Renal cortex interstitium (tissue), 11 donors: ENCODE measurements at regions not wholly inside any gene's neighbourhood (a gene's known extent, or its start where the extent isn't known, plus 50 kb on each side); places are given as distances from the start of the nearest gene placed in this dataset.

Experiments
- DNase-seq, 11 donors: peaks; one replicate each; pipeline ENCODE4 v3.0.0-alpha.2; 2013; ENCODE audit warnings: low read depth in 9 of 11, low spot score in 4 of 11; ENCODE audit errors: extremely low read depth in 1 of 11

DNA sequence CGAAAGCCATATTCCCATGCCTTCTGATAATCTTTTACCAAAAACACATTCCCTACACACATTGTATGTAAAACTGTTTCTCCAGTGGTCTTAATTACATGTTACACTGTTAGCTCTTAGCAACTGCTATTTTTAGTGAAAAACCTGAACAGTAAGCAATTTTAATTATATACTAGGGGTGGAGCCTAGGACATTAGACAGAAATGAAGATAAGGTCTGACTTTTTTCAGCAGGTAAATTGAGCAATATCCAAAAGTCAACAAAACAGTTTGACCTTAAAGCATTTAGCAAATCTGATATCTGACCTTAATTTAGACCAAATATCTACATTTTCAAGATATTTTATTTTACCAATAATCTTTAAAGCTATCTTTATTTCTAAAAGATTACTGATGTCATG, 60.2 kb downstream of the PDE6H start:
- no peak for DNase-seq

DNA sequence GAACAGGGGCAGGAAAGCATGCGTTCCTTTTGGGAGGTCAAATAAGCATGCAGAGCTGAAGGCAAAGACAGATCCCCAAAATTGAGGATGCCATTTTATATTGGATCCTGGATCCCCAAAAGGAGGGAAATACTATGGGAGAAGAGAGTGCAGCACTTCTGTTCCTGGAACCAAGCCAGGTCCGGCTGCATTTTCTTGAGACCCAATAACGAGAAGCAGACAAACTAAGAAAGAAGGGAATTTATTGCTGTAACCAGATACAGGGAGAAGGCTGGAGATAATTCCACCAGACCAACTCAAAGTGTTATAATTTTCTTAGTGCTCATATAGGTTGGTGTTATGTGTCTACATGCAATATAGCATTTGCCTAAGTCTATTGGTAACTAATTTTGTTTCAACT, 60.8 kb downstream of the PDE6H start:
- DNase-seq: peak in 1 of 11 donors; percentile 33

DNA sequence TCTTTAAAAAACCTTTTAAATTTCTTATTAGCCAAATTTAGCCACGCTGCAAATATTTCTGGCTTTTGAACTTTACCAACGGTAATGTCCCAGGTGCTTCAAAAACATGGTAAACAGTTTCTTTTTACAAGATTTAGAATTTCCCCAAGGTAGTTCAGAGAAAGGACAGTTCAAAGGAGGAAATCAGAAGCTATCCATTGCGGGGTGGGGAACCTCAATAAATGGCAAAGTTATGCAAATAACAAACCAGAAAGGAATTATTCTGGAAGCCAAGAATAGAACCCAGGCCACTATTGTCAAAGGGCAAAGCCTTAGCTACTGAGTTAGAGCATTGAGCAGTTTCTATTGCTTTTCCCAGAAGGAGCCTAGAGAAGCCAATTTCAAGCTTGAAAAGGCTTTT, 62.3 kb downstream of the PDE6H start:
- no peak for DNase-seq

DNA sequence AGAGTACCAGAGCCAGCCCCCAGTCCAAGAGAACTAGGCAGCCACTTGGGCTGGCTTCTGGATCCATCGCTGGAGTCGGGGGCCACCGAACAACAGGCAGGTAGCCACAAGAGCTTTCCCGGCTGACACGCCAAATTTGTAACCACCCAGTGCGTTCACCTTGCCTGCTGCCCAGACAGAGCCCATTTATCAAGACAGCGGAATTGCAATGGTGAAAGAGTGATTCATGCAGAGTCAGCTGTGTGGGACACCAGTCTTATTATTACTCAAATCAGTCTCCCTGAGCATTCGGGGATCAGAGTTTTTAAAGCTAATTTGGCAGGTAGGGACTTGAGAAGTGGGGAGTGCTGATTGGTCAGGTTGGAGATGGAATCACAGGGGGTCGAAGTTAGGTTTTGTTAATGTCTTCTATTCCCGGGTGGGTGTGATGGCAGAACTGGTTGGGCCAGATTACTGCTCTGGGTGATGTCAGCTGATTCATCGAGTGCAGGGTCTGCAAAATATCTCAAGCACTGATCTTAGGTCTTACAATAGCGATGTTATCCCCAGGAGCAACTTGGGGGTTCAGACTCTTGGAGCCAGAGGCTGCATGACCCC, 64.3 kb downstream of the PDE6H start:
- no peak for DNase-seq

DNA sequence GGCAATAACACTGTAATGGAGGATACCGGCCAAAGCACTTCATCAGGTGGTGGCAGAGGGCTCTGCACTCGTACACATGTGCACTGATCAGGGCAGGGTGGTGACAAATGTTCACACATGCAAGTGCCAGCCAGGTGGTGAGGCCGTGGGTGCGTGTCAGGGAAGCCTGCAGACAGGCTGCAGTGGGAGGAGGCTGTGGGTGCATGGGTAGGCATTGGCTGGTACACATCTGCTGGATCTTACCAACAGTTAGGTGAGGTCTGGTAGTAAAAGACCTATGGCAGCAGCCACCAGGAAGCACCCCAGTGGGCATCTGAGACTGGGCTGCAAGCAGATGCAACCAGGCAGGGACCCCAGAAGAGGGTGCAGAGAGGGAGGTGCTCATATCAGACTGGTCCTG, 65.3 kb downstream of the PDE6H start:
- no peak for DNase-seq

DNA sequence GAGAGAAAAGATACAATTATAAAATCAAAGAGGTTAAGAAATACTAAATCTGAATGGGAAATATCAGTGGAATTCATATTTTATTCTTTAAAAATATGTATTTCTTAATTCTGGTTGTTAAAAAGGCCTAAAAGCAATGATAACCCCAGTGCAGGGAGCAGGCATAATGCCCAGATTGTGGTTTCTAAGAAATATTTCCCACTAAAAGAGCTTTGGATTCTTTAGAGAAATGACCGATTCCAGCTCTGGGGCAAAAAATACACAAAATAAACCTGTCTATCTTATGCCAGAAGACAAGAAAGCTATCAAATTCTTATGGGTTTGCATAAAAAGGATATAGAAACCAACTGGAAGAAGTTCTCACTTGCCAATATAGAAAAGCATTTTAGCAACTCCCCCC, 71.6 kb downstream of the PDE6H start:
- DNase-seq: peak in 2 of 11 donors; percentile 14 to 17

DNA sequence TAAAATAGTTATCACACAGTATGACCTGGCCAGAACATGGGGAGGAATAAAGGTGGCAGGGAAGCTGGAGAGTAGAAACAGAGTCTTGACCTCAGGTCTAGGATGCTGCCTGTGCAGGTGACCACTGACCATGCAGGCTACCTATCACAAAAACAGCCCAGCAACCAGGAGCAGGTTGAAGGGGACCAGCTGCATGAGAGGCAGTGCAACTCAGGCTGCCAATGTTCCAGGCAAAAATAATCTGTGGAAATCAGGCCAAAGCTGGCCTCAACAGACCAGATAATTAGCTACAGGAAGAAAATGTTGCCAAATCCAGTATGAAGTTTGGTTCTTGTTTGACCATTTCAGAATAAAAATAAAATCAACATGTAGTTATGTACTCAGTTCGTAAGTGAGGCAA, 72.6 kb downstream of the PDE6H start:
- DNase-seq: no peak

DNA sequence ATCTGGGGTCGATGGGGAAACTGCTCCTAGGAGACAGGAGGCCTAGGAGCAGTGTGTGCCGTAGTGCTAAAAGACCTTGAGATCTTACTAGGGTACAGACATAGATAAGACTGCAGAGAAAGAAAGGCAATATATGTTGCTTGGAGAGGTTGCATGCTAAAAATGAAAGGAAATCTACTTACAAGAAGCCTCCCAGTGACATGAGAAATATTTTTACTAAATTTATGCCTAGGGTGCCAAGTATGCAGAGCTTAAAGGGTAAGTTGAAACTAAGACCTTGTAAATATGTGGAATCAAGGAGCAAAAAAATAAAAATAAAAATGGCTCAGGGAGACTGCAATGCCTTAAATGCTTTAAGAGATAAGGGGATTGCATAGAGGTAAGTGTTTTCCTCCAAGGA, 74.8 kb downstream of the PDE6H start:
- DNase-seq: no peak

DNA sequence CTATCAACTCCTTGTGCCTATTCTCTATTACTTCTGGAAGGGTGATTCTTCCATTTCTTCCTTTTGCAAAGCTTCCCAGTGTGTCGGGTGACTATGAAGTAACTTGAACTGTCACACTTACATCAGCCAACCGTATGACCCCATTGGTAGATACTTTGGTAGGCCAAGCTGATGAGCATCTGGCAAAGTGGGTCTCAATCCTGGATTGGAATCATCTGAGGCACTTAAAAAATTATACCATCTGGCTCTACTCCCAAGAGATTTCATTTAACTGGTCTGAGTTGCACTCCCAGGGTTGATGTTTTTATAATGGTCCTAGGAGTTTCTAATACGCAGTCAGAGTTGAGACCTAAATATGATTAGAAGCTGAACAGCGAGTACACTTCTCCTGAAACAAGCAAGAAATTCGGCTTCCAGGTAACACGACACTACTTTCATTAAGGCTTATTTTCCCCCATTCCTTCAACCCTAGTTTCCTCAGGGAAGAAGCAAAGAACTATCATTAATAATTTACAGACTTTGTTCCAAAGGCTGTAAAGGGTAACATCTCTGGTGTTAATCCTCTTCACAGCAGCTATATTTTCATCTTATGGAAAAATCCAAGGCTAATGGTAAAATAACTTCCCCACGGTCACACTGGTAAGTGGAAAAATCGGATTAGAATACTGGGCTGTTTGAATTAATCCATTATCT, 76.8 kb downstream of the PDE6H start:
- no peak for DNase-seq

DNA sequence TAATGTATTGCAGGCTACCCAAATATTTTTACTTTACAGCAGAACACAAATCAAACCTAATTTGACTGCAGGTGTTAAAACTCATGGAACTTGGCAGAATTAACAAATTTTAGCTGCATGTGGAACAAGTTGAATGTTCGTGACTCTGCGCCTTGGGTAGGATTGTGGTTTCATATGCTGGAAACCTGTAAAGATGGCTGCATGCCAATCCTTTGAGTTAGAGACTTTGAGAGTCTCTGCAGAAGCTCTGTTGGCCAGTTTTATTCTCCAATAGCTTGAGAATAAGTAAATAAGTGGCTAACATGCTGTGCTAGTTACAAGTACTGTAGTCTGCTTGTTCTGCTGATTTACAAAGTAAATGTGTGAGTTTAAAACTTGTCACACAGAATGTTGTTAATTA, 77.8 kb downstream of the PDE6H start:
- DNase-seq: peak in 1 of 11 donors; percentile 15

DNA sequence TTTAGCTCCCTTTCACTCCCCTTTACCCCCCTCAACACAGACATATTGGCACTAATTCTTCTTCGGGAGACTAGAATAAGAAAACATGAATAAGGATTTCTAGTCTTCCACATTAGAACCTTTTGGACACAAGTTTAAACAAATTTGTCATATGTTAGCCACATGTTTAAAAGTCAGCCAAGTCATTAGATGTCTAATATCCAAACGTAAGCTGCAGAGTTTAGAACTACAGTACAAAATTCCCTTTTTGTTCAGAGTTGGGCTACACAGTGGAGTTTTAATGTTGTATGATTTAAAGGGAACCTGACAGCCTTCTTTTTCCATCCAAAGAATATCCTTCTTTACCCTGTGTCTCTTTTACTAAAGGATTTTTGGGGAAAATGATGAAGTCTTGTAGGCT, 79.8 kb downstream of the PDE6H start:
- no peak for DNase-seq

DNA sequence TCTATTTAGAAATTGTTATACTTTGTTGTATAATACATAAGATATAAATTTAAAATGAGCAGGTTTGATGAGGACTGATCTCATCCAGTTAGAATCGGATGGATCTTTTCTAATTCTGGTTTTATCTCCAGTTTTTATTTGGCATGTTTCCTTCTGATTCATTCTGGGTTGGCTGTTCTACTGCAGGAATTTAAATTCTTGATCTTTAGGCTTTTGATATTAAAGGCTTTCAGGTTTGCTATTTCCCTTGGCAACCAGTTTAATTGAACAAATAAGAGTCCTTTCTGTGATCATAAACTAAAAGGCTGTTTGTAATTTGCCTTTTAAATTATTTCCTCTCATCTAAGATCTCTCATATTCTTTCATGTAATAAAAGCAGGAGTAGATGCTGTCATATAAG, 83.4 kb downstream of the PDE6H start:
- no peak for DNase-seq
